CD14-positive monocyte (primary cell): ENCODE measurements at regions not wholly inside any gene's neighbourhood (a gene's known extent, or its start where the extent isn't known, plus 50 kb on each side); places are given as distances from the start of the nearest gene placed in this dataset.

Experiments used
- DNase-seq, 3 donors: peaks; one replicate each; pipeline ENCODE4 v3.0.0-alpha.2; 2011 to 2022
- H2AFZ ChIP-seq: 2 replicates; pipeline ENCODE4 v1.6.0; 2012; ENCODE audit warnings: mild to moderate bottlenecking, low read depth, low read length, inconsistent platforms; ENCODE audit not compliant: insufficient read depth, poor library complexity, severe bottlenecking
- H3K27ac ChIP-seq, 2 donors: 1 replicate in 1 of 2; 2 replicates in 1 of 2; pipeline ENCODE4 v1.5.1; 2012 to 2013; ENCODE audit warnings: low read length in 2 of 2, control low read depth in 1 of 2, inconsistent platforms in 1 of 2, low read depth in 1 of 2, mild to moderate bottlenecking in 1 of 2
- H3K27me3 ChIP-seq, 2 donors: one replicate each; pipeline versions ENCODE4 v1.6.0 to v1.6.1; 2011 to 2013; ENCODE audit warnings: low read length in 2 of 2; ENCODE audit not compliant: control insufficient read depth in 2 of 2, insufficient read depth in 2 of 2
- H3K36me3 ChIP-seq, 2 donors: replicated peaks in 1 of 2; 1 replicate in 1 of 2; 2 replicates in 1 of 2; pipeline versions ENCODE4 v1.5.1 to v1.6.1; 2012 to 2013; ENCODE audit warnings: low read length in 2 of 2, control low read depth in 1 of 2, inconsistent platforms in 1 of 2, mild to moderate bottlenecking in 1 of 2; ENCODE audit not compliant: insufficient read depth in 2 of 2, control insufficient read depth in 1 of 2
- H3K4me1 ChIP-seq, 2 donors: 1 replicate in 1 of 2; 2 replicates in 1 of 2; pipeline versions ENCODE4 v1.5.1 to v1.6.1; 2012 to 2013; ENCODE audit warnings: low read length in 2 of 2, control low read depth in 1 of 2, inconsistent platforms in 1 of 2, mild to moderate bottlenecking in 1 of 2, moderate library complexity in 1 of 2; ENCODE audit not compliant: insufficient read depth in 2 of 2, control insufficient read depth in 1 of 2
- H3K4me2 ChIP-seq: replicated peaks from 2 replicates; pipeline ENCODE3; 2012; ENCODE audit warnings: low read length, moderate library complexity, mild to moderate bottlenecking; ENCODE audit not compliant: poor library complexity, severe bottlenecking; ENCODE audit errors: extremely low read depth
- H3K4me3 ChIP-seq, 3 experiments: fragments of 200-600 bp in 1 of 3; sonication (generic) in 1 of 3; replicated peaks in 1 of 3; 1 replicate in 2 of 3; 2 replicates in 1 of 3; pipeline ENCODE4 v1.5.1; 2011 to 2013; ENCODE audit warnings: low read length in 3 of 3, mild to moderate bottlenecking in 3 of 3, control low read depth in 2 of 3, low read depth in 2 of 3, inconsistent platforms in 1 of 3, moderate library complexity in 1 of 3
- H3K79me2 ChIP-seq: 2 replicates; pipeline ENCODE4 v1.6.0; 2012; ENCODE audit warnings: mild to moderate bottlenecking, control low read depth, inconsistent platforms, low read length, moderate library complexity; ENCODE audit not compliant: insufficient read depth
- H3K9ac ChIP-seq: 2 replicates; pipeline ENCODE4 v1.6.0; 2017; ENCODE audit warnings: low read length, mild to moderate bottlenecking; ENCODE audit not compliant: insufficient read depth, poor library complexity, severe bottlenecking
- H3K9me3 ChIP-seq, 2 donors: replicated peaks in 1 of 2; 1 replicate in 1 of 2; 2 replicates in 1 of 2; pipeline versions ENCODE4 v1.5.1 to v1.6.1; 2012 to 2013; ENCODE audit warnings: low read length in 2 of 2, control low read depth in 1 of 2; ENCODE audit not compliant: control insufficient read depth in 1 of 2, insufficient read depth in 1 of 2
- H4K20me1 ChIP-seq: 2 replicates; pipeline ENCODE4 v1.6.0; 2012; ENCODE audit warnings: mild to moderate bottlenecking, low read length, control low read depth, moderate library complexity; ENCODE audit not compliant: insufficient read depth
- H3K27ac Mint-ChIP-seq, 7 donors: one replicate each; pipeline ENCODE4 v1.8.0; 2020; ENCODE audit warnings: mild to moderate bottlenecking in 7 of 7, mixed read lengths in 7 of 7, moderate library complexity in 6 of 7, inconsistent platforms in 2 of 7
- H3K27me3 Mint-ChIP-seq, 3 donors: one replicate each; pipeline ENCODE4 v1.8.0; 2021 to 2022; ENCODE audit warnings: low read depth in 3 of 3, mild to moderate bottlenecking in 3 of 3, mixed read lengths in 3 of 3, moderate library complexity in 3 of 3, inconsistent platforms in 1 of 3
- H3K36me3 Mint-ChIP-seq, 2 donors: one replicate each; pipeline ENCODE4 v1.8.0; 2020; ENCODE audit warnings: mixed read lengths in 2 of 2, inconsistent platforms in 1 of 2, mild to moderate bottlenecking in 1 of 2
- H3K4me1 Mint-ChIP-seq: one replicate; pipeline ENCODE4 v1.8.0; 2020; ENCODE audit warnings: mild to moderate bottlenecking, mixed read lengths
- H3K4me3 Mint-ChIP-seq, 2 donors: one replicate each; pipeline ENCODE4 v1.8.0; 2020; ENCODE audit warnings: mild to moderate bottlenecking in 2 of 2, mixed read lengths in 2 of 2, moderate library complexity in 1 of 2
- H3K9me3 Mint-ChIP-seq, 7 donors: one replicate each; pipeline ENCODE4 v1.8.0; 2020 to 2022; ENCODE audit warnings: mixed read lengths in 7 of 7, mild to moderate bottlenecking in 6 of 7, moderate library complexity in 6 of 7, inconsistent platforms in 2 of 7
- WGBS: methylation state at CpG from one replicate; pipeline ENCODE4 v1.1.5; 2013; ENCODE audit warnings: missing lambda C conversion rate; ENCODE audit not compliant: insufficient coverage; 5-methylcytosine and 5-hydroxymethylcytosine counted together
- intact Hi-C, 2 donors: fragments of 100-400 bp; cut with micrococcal nuclease; formaldehyde crosslinking; loops; one replicate each; pipeline versions ENCODE4 v1.15.0 to v1.15.1; 2023
- TF ChIP-seq, protein P1 (sequence below): fragments of 200-600 bp; IDR thresholded peaks from one replicate; pipeline ENCODE4 v1.8.0; 2022; ENCODE audit warnings: antibody characterized with exemption, mild to moderate bottlenecking

DNA sequence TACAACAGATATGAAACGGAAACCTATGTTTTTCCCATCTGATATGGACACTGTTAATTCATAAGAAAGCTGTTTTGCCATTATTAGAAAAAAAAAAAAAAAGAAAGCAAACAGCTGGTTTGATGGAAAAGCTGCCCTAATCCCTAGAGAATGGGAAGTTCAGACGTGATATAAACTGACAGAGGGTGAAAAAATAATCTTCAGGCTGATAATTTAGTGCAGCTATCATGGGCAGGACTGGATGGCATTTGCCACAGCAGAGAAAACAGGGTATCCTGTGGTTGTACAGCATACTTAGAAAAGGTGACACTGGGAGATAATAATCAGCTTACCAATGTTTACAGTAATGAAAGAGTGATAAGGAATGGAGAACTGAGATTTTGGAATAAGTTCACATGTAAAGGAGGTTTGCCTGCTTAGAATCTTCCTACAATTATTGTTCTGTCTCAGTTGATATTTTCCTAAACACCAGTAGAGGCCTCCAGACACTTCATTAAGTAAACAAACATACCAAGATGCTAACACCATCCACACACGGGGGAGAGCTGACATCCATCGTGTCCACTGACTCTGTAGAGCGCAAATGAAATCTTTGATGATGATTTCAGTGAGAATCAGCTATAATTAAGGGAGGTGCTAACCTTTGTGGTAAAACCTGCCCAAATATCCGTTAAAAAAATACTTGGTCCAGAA, 211.6 kb upstream of the MMADHC start:
- no peak overlapping the region for H3K9ac ChIP-seq
- no peaks in the 10 kb centered on the region for H4K20me1 ChIP-seq
- no peaks in the 10 kb centered on the region for H3K79me2 ChIP-seq
- H3K9me3 ChIP-seq, result no peaks in the 10 kb centered on the region
- no peaks in the 10 kb centered on the region for H3K27me3 ChIP-seq
- Mint-ChIP-seq H3K27me3 (no peaks in the 10 kb centered on the region), H3K9me3 (peaks cover 0 to 10% (median 5%) of the 10 kb centered on the region in 7 donors), H3K4me3 (no peak overlapping the region), H3K36me3 (no peaks in the 10 kb centered on the region), H3K27ac (no peak overlapping the region), H3K4me1 (no peaks in the 10 kb centered on the region)
- no peak for DNase-seq
- H3K4me1 ChIP-seq, result no peaks in the 10 kb centered on the region
- no peaks in the 10 kb centered on the region for H3K36me3 ChIP-seq
- WGBS, result 50% methylated on average over 1 of the region's 6 CpGs
- no peak overlapping the region for H3K4me3 ChIP-seq
- H3K4me2 ChIP-seq, result no peak overlapping the region
- no peak overlapping the region for H3K27ac ChIP-seq
- H2AFZ ChIP-seq, result no peak overlapping the region
- intact Hi-C loops, result no loop called here
- TF ChIP-seq, protein P1, sequence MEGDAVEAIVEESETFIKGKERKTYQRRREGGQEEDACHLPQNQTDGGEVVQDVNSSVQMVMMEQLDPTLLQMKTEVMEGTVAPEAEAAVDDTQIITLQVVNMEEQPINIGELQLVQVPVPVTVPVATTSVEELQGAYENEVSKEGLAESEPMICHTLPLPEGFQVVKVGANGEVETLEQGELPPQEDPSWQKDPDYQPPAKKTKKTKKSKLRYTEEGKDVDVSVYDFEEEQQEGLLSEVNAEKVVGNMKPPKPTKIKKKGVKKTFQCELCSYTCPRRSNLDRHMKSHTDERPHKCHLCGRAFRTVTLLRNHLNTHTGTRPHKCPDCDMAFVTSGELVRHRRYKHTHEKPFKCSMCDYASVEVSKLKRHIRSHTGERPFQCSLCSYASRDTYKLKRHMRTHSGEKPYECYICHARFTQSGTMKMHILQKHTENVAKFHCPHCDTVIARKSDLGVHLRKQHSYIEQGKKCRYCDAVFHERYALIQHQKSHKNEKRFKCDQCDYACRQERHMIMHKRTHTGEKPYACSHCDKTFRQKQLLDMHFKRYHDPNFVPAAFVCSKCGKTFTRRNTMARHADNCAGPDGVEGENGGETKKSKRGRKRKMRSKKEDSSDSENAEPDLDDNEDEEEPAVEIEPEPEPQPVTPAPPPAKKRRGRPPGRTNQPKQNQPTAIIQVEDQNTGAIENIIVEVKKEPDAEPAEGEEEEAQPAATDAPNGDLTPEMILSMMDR, result no peak

DNA sequence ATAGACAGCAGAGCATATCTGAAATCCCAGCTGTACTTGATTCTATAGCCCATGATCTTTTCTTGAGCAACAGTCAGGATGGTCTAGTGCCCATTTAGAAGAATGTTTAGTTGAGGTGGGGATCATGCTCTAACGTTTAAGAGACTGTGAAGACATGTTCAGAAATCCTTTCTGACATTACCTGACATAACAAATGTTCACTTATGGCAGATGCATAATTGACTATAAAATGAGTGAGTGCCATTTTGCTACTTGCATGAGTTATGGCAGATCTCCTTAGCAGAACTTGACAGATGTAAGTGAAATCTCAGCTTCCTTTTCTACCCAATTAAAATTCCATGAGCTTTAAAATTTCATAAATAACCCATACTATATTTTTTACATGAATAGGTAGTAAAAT, 209.5 kb upstream of the MMADHC start:
- H3K27me3 ChIP-seq, result no peaks in the 10 kb centered on the region
- no peaks in the 10 kb centered on the region for H3K9me3 ChIP-seq
- DNase-seq, result no peak
- no peaks in the 10 kb centered on the region for H4K20me1 ChIP-seq
- H3K4me3 Mint-ChIP-seq, result no peak overlapping the region
- H3K27ac Mint-ChIP-seq, result no peak overlapping the region
- no peaks in the 10 kb centered on the region for H3K4me1 Mint-ChIP-seq
- no peak overlapping the region for H3K4me2 ChIP-seq
- no peak overlapping the region for H3K27ac ChIP-seq
- intact Hi-C loops, result no loop called here
- no peaks in the 10 kb centered on the region for H3K27me3 Mint-ChIP-seq
- H2AFZ ChIP-seq, result no peak overlapping the region
- H3K36me3 Mint-ChIP-seq, result no peaks in the 10 kb centered on the region
- H3K79me2 ChIP-seq, result no peaks in the 10 kb centered on the region
- H3K9me3 Mint-ChIP-seq, result peaks cover under 1 to 12% (median 7%) of the 10 kb centered on the region in 7 donors
- no CpG with 5 or more reads among the region's 1 CpG for WGBS
- no peaks in the 10 kb centered on the region for H3K36me3 ChIP-seq
- TF ChIP-seq, protein P1, result no peak
- H3K4me1 ChIP-seq, result no peaks in the 10 kb centered on the region
- no peak overlapping the region for H3K9ac ChIP-seq
- H3K4me3 ChIP-seq, result no peak overlapping the region
